Erythroblast (primary cell): ENCODE measurements at regions not wholly inside any gene's neighbourhood (a gene's known extent, or its start where the extent isn't known, plus 50 kb on each side); places are given as distances from the start of the nearest gene placed in this dataset.

ENCODE experiments used
- GATA1 ChIP-seq: IDR thresholded peaks from 2 replicates; pipeline ENCODE4 v1.6.1; 2011; ENCODE audit warnings: low read depth, mild to moderate bottlenecking, control low read depth, low read length, moderate library complexity
- POLR2A ChIP-seq: IDR thresholded peaks from 2 replicates; pipeline ENCODE4 v1.6.1; 2011; ENCODE audit warnings: mild to moderate bottlenecking, low read length

GRCh38 chr12:84554199-84554723 is 358.3 kb downstream of the SLC6A15 start:
- TF ChIP-seq POLR2A (no peak), GATA1 (no peak)
